ENCODE measurements at regions not wholly inside any gene's neighbourhood (a gene's known extent, or its start where the extent isn't known, plus 50 kb on each side); places are given as distances from the start of the nearest gene placed in this dataset.

- H3K9me3 ChIP-seq (ENCODE audit: control insufficient read depth in 1 of 2, insufficient read depth in 1 of 2, low read length in 2 of 2), result no peaks in the 10 kb centered on the region
- H3K27me3 Mint-ChIP-seq, result peaks cover 9% of the 10 kb centered on the region
- no peak for ATAC-seq (ENCODE audit: poor library complexity)
- no peaks in the 10 kb centered on the region for H3K4me1 ChIP-seq (ENCODE audit: insufficient read depth, low read length)
- H3K27ac ChIP-seq (ENCODE audit: low read depth in 1 of 2, low read length in 2 of 2), result no peak overlapping the region
- ChIA-PET POLR2A (no interaction called here), CTCF (no interaction called here)
- no peaks in the 10 kb centered on the region for H3K4me1 Mint-ChIP-seq (ENCODE audit: low read depth)
- H3K27ac Mint-ChIP-seq, result no peak overlapping the region
- no peaks in the 10 kb centered on the region for H3K36me3 Mint-ChIP-seq (ENCODE audit: low read depth)
- H3K9me3 Mint-ChIP-seq, result no peaks in the 10 kb centered on the region
- H3K4me3 ChIP-seq (ENCODE audit: low read length), result no peak overlapping the region
- intact Hi-C loops (cut with DNase I, micrococcal nuclease), result no loop called here
- TF ChIP-seq, protein P1, sequence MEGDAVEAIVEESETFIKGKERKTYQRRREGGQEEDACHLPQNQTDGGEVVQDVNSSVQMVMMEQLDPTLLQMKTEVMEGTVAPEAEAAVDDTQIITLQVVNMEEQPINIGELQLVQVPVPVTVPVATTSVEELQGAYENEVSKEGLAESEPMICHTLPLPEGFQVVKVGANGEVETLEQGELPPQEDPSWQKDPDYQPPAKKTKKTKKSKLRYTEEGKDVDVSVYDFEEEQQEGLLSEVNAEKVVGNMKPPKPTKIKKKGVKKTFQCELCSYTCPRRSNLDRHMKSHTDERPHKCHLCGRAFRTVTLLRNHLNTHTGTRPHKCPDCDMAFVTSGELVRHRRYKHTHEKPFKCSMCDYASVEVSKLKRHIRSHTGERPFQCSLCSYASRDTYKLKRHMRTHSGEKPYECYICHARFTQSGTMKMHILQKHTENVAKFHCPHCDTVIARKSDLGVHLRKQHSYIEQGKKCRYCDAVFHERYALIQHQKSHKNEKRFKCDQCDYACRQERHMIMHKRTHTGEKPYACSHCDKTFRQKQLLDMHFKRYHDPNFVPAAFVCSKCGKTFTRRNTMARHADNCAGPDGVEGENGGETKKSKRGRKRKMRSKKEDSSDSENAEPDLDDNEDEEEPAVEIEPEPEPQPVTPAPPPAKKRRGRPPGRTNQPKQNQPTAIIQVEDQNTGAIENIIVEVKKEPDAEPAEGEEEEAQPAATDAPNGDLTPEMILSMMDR (IDR thresholded peaks at IDR 0.05), result no peak
- H3K4me3 Mint-ChIP-seq, result no peak overlapping the region
- no peak for DNase-seq
- H3K27me3 ChIP-seq (ENCODE audit: control insufficient read depth in 1 of 2, insufficient read depth in 2 of 2, low read length in 2 of 2), result no peaks in the 10 kb centered on the region
- H3K36me3 ChIP-seq (ENCODE audit: insufficient read depth, low read length), result no peaks in the 10 kb centered on the region
Observed at GRCh38 chr1:209445576-209445975, 137.9 kb upstream of the CAMK1G start.

GRCh38 chr1:209446356-209446755, 137.2 kb upstream of the CAMK1G start:
- TF ChIP-seq, protein P1 (IDR thresholded peaks at IDR 0.05), result no peak
- Histone ChIP-seq H3K27ac (ENCODE audit: low read depth in 1 of 2, low read length in 2 of 2) (no peak overlapping the region), H3K4me3 (ENCODE audit: low read length) (no peak overlapping the region), H3K9me3 (ENCODE audit: control insufficient read depth in 1 of 2, insufficient read depth in 1 of 2, low read length in 2 of 2) (no peaks in the 10 kb centered on the region), H3K27me3 (ENCODE audit: control insufficient read depth in 1 of 2, insufficient read depth in 2 of 2, low read length in 2 of 2) (no peaks in the 10 kb centered on the region), H3K4me1 (ENCODE audit: insufficient read depth, low read length) (no peaks in the 10 kb centered on the region), H3K36me3 (ENCODE audit: insufficient read depth, low read length) (no peaks in the 10 kb centered on the region)
- ChIA-PET CTCF (no interaction called here), POLR2A (no interaction called here)
- no peak for ATAC-seq (ENCODE audit: poor library complexity)
- no peak for DNase-seq
- no peak overlapping the region for H3K4me3 Mint-ChIP-seq
- no peaks in the 10 kb centered on the region for H3K36me3 Mint-ChIP-seq (ENCODE audit: low read depth)
- no peaks in the 10 kb centered on the region for H3K4me1 Mint-ChIP-seq (ENCODE audit: low read depth)
- H3K9me3 Mint-ChIP-seq, result no peaks in the 10 kb centered on the region
- intact Hi-C loops (cut with DNase I, micrococcal nuclease), result no loop called here
- no peak overlapping the region for H3K27ac Mint-ChIP-seq
- peaks cover 5% of the 10 kb centered on the region for H3K27me3 Mint-ChIP-seq

- ChIA-PET CTCF (no interaction called here), POLR2A (no interaction called here)
- Mint-ChIP-seq H3K9me3 (peaks cover 2% of the 10 kb centered on the region), H3K4me1 (ENCODE audit: low read depth) (no peaks in the 10 kb centered on the region), H3K4me3 (no peak overlapping the region), H3K27me3 (peaks cover 32% of the 10 kb centered on the region), H3K36me3 (ENCODE audit: low read depth) (no peaks in the 10 kb centered on the region), H3K27ac (no peak overlapping the region)
- Histone ChIP-seq H3K27me3 (ENCODE audit: control insufficient read depth in 1 of 2, insufficient read depth in 2 of 2, low read length in 2 of 2) (peaks cover 0 to 4% of the 10 kb centered on the region in 2 experiments), H3K4me1 (ENCODE audit: insufficient read depth, low read length) (no peaks in the 10 kb centered on the region), H3K4me3 (ENCODE audit: low read length) (no peak overlapping the region), H3K36me3 (ENCODE audit: insufficient read depth, low read length) (no peaks in the 10 kb centered on the region), H3K27ac (ENCODE audit: low read depth in 1 of 2, low read length in 2 of 2) (no peak overlapping the region), H3K9me3 (ENCODE audit: control insufficient read depth in 1 of 2, insufficient read depth in 1 of 2, low read length in 2 of 2) (no peaks in the 10 kb centered on the region)
- TF ChIP-seq, protein P1 (IDR thresholded peaks at IDR 0.05), result no peak
- DNase-seq (no peak), ATAC-seq (ENCODE audit: poor library complexity) (no peak)
- intact Hi-C loops (cut with DNase I, micrococcal nuclease), result no loop called here
Observed at GRCh38 chr1:209454340-209454994, 129.0 kb upstream of the CAMK1G start.
